Endothelial cell (in vitro differentiated cells): ENCODE measurements at regions not wholly inside any gene's neighbourhood (a gene's known extent, or its start where the extent isn't known, plus 50 kb on each side); places are given as distances from the start of the nearest gene placed in this dataset.

Experiments used
- DNase-seq: peaks from one replicate; pipeline ENCODE4 v3.0.0; 2021; ENCODE audit warnings: low spot score
- H3K27ac Mint-ChIP-seq: one replicate; pipeline ENCODE4 v1.8.0; 2021; ENCODE audit warnings: mixed read lengths, inconsistent platforms; ENCODE audit not compliant: unreplicated experiment
- H3K27me3 Mint-ChIP-seq: one replicate; pipeline ENCODE4 v1.8.0; 2021; ENCODE audit warnings: mild to moderate bottlenecking, moderate library complexity, mixed read lengths, inconsistent platforms; ENCODE audit not compliant: unreplicated experiment
- H3K36me3 Mint-ChIP-seq: one replicate; pipeline ENCODE4 v1.8.0; 2021; ENCODE audit warnings: mild to moderate bottlenecking, low read depth, mixed read lengths, inconsistent platforms; ENCODE audit not compliant: unreplicated experiment
- H3K4me1 Mint-ChIP-seq: one replicate; pipeline ENCODE4 v1.8.0; 2021; ENCODE audit warnings: mild to moderate bottlenecking, mixed read lengths, inconsistent platforms; ENCODE audit not compliant: unreplicated experiment
- H3K4me3 Mint-ChIP-seq: one replicate; pipeline ENCODE4 v1.8.0; 2021; ENCODE audit warnings: mild to moderate bottlenecking, mixed read lengths, inconsistent platforms; ENCODE audit not compliant: unreplicated experiment
- H3K9me3 Mint-ChIP-seq: one replicate; pipeline ENCODE4 v1.8.0; 2021; ENCODE audit warnings: mixed read lengths, inconsistent platforms; ENCODE audit not compliant: unreplicated experiment
- TF ChIP-seq, protein P1 (sequence below): fragments of 200-600 bp; sonication (generic); IDR thresholded peaks from one replicate; pipeline ENCODE4 v1.5.0; 2021; ENCODE audit warnings: antibody characterized with exemption; ENCODE audit not compliant: unreplicated experiment

DNA sequence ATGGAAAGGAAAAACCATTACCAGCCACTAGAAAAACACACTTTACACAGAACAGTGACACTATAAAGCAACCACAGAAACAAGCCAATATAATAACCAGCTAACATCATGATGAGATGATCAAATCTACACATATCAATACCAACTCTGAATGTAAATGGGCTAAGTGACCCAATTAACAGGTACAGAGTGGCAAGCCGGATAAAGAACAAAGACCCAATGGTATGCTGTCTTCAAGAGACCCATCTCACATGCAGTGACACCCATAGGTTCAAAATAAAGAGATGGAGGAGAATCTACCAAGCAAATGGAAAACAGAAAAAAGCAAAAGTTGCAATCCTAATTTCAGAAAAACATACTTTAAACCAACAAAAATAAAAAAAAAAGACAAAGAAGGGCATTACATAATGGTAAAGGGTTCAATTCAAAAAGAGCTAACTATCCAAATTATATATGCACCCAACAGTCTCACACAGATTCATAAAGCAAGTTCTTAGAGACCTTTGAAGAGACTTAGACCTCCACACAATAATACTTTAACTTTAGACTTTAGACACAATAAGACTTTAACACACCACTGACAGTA lies 160.3 kb upstream of the TMEM45B start:
- no peaks in the 10 kb centered on the region for H3K27me3 Mint-ChIP-seq
- H3K36me3 Mint-ChIP-seq: no peaks in the 10 kb centered on the region
- peaks cover 4% of the 10 kb centered on the region for H3K9me3 Mint-ChIP-seq
- H3K4me1 Mint-ChIP-seq: no peaks in the 10 kb centered on the region
- TF ChIP-seq, protein P1, sequence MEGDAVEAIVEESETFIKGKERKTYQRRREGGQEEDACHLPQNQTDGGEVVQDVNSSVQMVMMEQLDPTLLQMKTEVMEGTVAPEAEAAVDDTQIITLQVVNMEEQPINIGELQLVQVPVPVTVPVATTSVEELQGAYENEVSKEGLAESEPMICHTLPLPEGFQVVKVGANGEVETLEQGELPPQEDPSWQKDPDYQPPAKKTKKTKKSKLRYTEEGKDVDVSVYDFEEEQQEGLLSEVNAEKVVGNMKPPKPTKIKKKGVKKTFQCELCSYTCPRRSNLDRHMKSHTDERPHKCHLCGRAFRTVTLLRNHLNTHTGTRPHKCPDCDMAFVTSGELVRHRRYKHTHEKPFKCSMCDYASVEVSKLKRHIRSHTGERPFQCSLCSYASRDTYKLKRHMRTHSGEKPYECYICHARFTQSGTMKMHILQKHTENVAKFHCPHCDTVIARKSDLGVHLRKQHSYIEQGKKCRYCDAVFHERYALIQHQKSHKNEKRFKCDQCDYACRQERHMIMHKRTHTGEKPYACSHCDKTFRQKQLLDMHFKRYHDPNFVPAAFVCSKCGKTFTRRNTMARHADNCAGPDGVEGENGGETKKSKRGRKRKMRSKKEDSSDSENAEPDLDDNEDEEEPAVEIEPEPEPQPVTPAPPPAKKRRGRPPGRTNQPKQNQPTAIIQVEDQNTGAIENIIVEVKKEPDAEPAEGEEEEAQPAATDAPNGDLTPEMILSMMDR: no peak
- no peak overlapping the region for H3K4me3 Mint-ChIP-seq
- no peak for DNase-seq
- H3K27ac Mint-ChIP-seq: no peak overlapping the region

DNA sequence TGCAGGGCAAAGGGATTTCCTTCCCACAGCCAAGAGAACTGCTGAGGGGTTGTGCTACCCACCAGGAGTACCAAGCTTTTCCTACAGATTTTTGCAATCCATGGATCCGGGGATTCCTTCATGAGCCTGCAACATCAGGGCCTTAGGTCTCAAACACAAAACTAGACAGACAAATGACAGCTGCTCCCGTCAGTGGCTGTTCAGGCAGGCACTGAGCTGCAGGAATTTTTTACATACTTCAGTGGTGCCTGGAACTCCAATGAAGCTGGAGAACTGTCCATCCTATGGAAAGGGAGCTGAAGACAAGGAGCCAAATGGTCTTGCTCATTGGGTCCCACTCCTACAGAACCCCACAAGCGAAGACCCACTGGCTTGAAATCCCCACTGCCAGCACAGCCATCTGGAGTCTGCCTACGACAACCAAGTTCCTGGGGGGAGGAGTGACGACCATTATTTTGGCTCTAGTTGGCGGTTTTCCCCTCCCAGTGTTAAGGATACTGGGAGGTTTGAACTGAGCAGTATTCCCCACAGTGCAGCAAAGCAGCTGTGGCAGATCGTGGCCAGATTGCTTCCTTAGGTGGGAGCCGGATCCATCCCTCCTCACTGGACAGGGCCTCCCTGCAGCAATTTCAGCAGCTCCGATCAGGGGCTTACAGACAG lies 157.7 kb upstream of the TMEM45B start:
- TF ChIP-seq, protein P1: no peak
- Mint-ChIP-seq H3K27ac (no peak overlapping the region), H3K9me3 (peaks cover 4% of the 10 kb centered on the region), H3K4me1 (no peaks in the 10 kb centered on the region), H3K36me3 (no peaks in the 10 kb centered on the region), H3K27me3 (no peaks in the 10 kb centered on the region), H3K4me3 (no peak overlapping the region)
- no peak for DNase-seq

DNA sequence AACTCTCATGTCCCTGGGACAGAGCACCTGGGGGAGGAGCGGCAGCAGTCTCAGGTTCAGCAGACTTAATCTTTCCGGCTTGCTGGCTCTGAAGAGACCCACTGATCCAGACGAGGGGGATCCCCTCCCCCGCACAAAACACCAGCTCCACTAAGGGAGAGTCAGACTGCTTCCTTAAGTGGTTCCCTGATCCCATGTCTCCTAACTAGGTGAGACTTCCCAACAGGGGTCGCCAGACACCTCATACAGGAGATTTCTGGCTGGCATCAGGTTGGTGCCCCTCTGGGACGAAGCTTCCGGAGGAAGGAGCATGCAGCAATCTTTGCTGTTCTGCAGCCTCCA lies 157.2 kb upstream of the TMEM45B start:
- Mint-ChIP-seq H3K27me3 (no peaks in the 10 kb centered on the region), H3K36me3 (no peaks in the 10 kb centered on the region), H3K4me1 (no peaks in the 10 kb centered on the region), H3K27ac (no peak overlapping the region), H3K9me3 (peaks cover 4% of the 10 kb centered on the region), H3K4me3 (no peak overlapping the region)
- TF ChIP-seq, protein P1: no peak
- no peak for DNase-seq

DNA sequence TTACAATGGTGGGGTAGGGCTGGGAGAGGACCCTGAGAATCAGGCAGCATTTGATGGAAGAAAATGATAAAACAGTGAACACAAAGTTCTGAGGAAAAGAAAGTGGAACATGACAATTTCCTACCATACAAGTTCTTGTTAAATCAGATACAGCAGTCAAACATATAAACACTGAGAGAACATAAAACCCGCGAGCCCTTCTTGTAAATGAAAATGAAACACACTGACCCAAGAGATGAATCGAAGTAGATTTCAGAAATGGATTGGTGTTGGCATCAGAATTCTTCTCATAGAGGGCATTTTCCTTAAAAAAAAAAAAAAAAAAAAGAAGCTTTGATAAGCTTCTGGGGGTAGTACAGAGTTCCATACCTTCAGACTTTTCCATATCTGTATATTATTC lies 134.7 kb upstream of the TMEM45B start:
- no peaks in the 10 kb centered on the region for H3K4me1 Mint-ChIP-seq

More for the DNA sequence above, 134.7 kb upstream of the TMEM45B start:
- Mint-ChIP-seq H3K27me3 (no peaks in the 10 kb centered on the region), H3K36me3 (no peaks in the 10 kb centered on the region), H3K9me3 (no peaks in the 10 kb centered on the region), H3K27ac (no peak overlapping the region), H3K4me3 (no peak overlapping the region)
- DNase-seq: no peak
- TF ChIP-seq, protein P1: no peak
